A673 (cell line): ENCODE measurements at regions not wholly inside any gene's neighbourhood (a gene's known extent, or its start where the extent isn't known, plus 50 kb on each side); places are given as distances from the start of the nearest gene placed in this dataset.

Experiments
- EZH2 ChIP-seq: fragments of 200-600 bp; sonication (generic); IDR thresholded peaks from 2 replicates; pipeline ENCODE4 v1.6.1; 2017; ENCODE audit warnings: borderline replicate concordance, low read depth, mild to moderate bottlenecking, mixed read lengths, antibody characterized with exemption, low read length; ENCODE audit not compliant: poor library complexity, severe bottlenecking
- TF ChIP-seq, protein P1 (sequence below): fragments of 300-800, 200-600 bp; sonication (generic); conservative IDR thresholded peaks from 2 replicates; pipeline ENCODE4 v1.5.1; 2017; ENCODE audit warnings: low read depth, mild to moderate bottlenecking, antibody characterized with exemption, low read length, moderate library complexity, mixed read lengths

DNA sequence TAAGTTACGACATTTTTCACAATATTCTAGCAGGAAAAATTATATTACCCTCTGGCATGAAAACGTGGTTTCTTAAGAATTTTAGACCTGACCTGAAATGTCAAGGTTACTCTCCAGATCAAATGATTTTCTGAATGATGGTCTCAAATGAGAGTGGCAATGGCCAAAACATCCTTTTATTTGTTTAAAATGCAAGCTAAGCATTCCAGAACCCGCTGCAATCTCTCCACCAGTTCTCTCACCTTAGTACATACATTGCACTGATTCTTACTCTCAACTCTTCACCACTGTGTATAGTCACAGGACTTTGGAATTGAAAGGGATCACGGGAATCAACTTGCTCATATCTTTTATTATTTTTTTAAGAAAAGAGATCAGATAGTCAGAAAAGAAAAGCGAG, 391.6 kb upstream of the LRATD1 start:
- TF ChIP-seq, protein P1, sequence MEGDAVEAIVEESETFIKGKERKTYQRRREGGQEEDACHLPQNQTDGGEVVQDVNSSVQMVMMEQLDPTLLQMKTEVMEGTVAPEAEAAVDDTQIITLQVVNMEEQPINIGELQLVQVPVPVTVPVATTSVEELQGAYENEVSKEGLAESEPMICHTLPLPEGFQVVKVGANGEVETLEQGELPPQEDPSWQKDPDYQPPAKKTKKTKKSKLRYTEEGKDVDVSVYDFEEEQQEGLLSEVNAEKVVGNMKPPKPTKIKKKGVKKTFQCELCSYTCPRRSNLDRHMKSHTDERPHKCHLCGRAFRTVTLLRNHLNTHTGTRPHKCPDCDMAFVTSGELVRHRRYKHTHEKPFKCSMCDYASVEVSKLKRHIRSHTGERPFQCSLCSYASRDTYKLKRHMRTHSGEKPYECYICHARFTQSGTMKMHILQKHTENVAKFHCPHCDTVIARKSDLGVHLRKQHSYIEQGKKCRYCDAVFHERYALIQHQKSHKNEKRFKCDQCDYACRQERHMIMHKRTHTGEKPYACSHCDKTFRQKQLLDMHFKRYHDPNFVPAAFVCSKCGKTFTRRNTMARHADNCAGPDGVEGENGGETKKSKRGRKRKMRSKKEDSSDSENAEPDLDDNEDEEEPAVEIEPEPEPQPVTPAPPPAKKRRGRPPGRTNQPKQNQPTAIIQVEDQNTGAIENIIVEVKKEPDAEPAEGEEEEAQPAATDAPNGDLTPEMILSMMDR = no peak
- no peak for TF ChIP-seq EZH2
